ENCODE measurements at regions not wholly inside any gene's neighbourhood (a gene's known extent, or its start where the extent isn't known, plus 50 kb on each side); places are given as distances from the start of the nearest gene placed in this dataset.
"Not testable (repeated sequence)": the region's sequence is repeated elsewhere in the genome, so short reads cannot be mapped to it uniquely, and the experiment has no call there.

GRCh38 chr16:25566183-25566582 is 125.6 kb upstream of the HS3ST4 start:
- Histone ChIP-seq H2AFZ (ENCODE audit: low read depth, low read length) (no peak overlapping the region), H3K14ac (ENCODE audit: low read length in 2 of 2) (no peak overlapping the region), H2BK120ac (ENCODE audit: low read depth, low read length) (no peak overlapping the region), H3K9ac (ENCODE audit: low read length) (no peak overlapping the region), H2BK5ac (ENCODE audit: low read depth, low read length, poor library complexity, severe bottlenecking) (no peak overlapping the region), H2AK5ac (ENCODE audit: low read length, severe bottlenecking) (no peak overlapping the region), H3K4me2 (ENCODE audit: low read length, poor library complexity, severe bottlenecking) (no peak overlapping the region), H3K79me1 (replicated peaks; ENCODE audit: low read length, poor library complexity, severe bottlenecking) (no peaks in the 10 kb centered on the region), H3K4ac (ENCODE audit: low read depth in 1 of 2, low read length in 2 of 2) (no peak overlapping the region), H3K27me3 (ENCODE audit: control insufficient read depth in 1 of 2, insufficient read depth in 1 of 2, low read length in 2 of 2) (no peaks in the 10 kb centered on the region), H2BK15ac (ENCODE audit: low read depth, poor library complexity, severe bottlenecking) (no peak overlapping the region), H2BK12ac (ENCODE audit: low read length in 2 of 2) (no peak overlapping the region), H3K4me1 (ENCODE audit: control insufficient read depth, insufficient read depth, low read depth, low read length) (no peaks in the 10 kb centered on the region), H3K18ac (ENCODE audit: low read depth in 1 of 2, low read length in 2 of 2) (no peak overlapping the region), H3K27ac (ENCODE audit: low read length, poor library complexity, severe bottlenecking) (no peak overlapping the region), H3K9me3 (ENCODE audit: control insufficient read depth, low read length) (no peaks in the 10 kb centered on the region), H3K4me3 (ENCODE audit: insufficient read depth in 1 of 2, low read depth in 1 of 2, low read length in 2 of 2) (no peak overlapping the region), H3K23ac (ENCODE audit: low read length in 2 of 2) (no peak overlapping the region), H4K8ac (ENCODE audit: low read length) (no peak overlapping the region), H3K36me3 (ENCODE audit: control insufficient read depth in 1 of 2, insufficient read depth in 2 of 2, low read depth in 1 of 2, low read length in 2 of 2) (no peaks in the 10 kb centered on the region), H4K91ac (ENCODE audit: low read length) (no peak overlapping the region)
- 62% methylated on average over 3 of the region's 3 CpGs for WGBS
- DNase-seq, result no peak

DNA sequence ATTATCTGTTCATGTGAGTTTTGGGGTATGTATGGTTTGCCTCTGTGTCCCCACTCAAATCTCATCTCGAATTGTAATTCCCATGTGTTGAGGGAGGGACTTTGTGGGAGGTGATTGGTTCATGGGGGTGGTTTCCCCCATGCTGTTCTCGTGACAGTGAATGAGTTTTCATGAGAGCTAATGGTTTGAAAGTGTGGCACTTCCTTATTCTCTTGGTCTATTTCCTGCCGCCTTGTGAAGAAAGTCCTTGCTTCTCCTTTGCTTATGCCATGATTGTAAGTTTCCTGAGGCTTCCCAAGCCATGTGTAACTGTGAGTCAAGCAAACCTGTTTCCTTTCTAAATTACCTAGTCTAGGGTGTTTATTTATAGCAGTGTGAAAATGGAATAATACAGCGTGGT is 128.1 kb upstream of the HS3ST4 start:
- Histone ChIP-seq H3K4me2 (ENCODE audit: low read length, poor library complexity, severe bottlenecking) (no peak overlapping the region), H2BK120ac (ENCODE audit: low read depth, low read length) (no peak overlapping the region)
- WGBS, result 63% methylated on average over 4 of the region's 4 CpGs

GRCh38 chr16:25561723-25562122 is 130.0 kb upstream of the HS3ST4 start:
- not testable (repeated sequence) for H3K27me3 ChIP-seq (ENCODE audit: control insufficient read depth in 1 of 2, insufficient read depth in 1 of 2, low read length in 2 of 2); H2BK120ac ChIP-seq (ENCODE audit: low read depth, low read length); H3K79me1 ChIP-seq (replicated peaks; ENCODE audit: low read length, poor library complexity, severe bottlenecking); H3K27ac ChIP-seq (ENCODE audit: low read length, poor library complexity, severe bottlenecking); H3K4me3 ChIP-seq (ENCODE audit: insufficient read depth in 1 of 2, low read depth in 1 of 2, low read length in 2 of 2); H2BK5ac ChIP-seq (ENCODE audit: low read depth, low read length, poor library complexity, severe bottlenecking); H3K9ac ChIP-seq (ENCODE audit: low read length); H3K9me3 ChIP-seq (ENCODE audit: control insufficient read depth, low read length); H3K4ac ChIP-seq (ENCODE audit: low read depth in 1 of 2, low read length in 2 of 2); H2BK15ac ChIP-seq (ENCODE audit: low read depth, poor library complexity, severe bottlenecking); DNase-seq; H2AK5ac ChIP-seq (ENCODE audit: low read length, severe bottlenecking); H4K91ac ChIP-seq (ENCODE audit: low read length); H3K36me3 ChIP-seq (ENCODE audit: control insufficient read depth in 1 of 2, insufficient read depth in 2 of 2, low read depth in 1 of 2, low read length in 2 of 2); H3K23ac ChIP-seq (ENCODE audit: low read length in 2 of 2); H3K14ac ChIP-seq (ENCODE audit: low read length in 2 of 2); H4K8ac ChIP-seq (ENCODE audit: low read length); H3K18ac ChIP-seq (ENCODE audit: low read depth in 1 of 2, low read length in 2 of 2); H2AFZ ChIP-seq (ENCODE audit: low read depth, low read length); H3K4me2 ChIP-seq (ENCODE audit: low read length, poor library complexity, severe bottlenecking); H2BK12ac ChIP-seq (ENCODE audit: low read length in 2 of 2); H3K4me1 ChIP-seq (ENCODE audit: control insufficient read depth, insufficient read depth, low read depth, low read length)
- WGBS, result 90% methylated on average over 2 of the region's 3 CpGs

More for the DNA sequence above, 128.1 kb upstream of the HS3ST4 start:
- no peaks in the 10 kb centered on the region for H3K27me3 ChIP-seq (ENCODE audit: control insufficient read depth in 1 of 2, insufficient read depth in 1 of 2, low read length in 2 of 2)
- H3K4me3 ChIP-seq (ENCODE audit: insufficient read depth in 1 of 2, low read depth in 1 of 2, low read length in 2 of 2), result no peak overlapping the region
- no peak overlapping the region for H2AK5ac ChIP-seq (ENCODE audit: low read length, severe bottlenecking)
- H3K27ac ChIP-seq (ENCODE audit: low read length, poor library complexity, severe bottlenecking), result no peak overlapping the region
- H3K14ac ChIP-seq (ENCODE audit: low read length in 2 of 2), result no peak overlapping the region
- H3K4ac ChIP-seq (ENCODE audit: low read depth in 1 of 2, low read length in 2 of 2), result no peak overlapping the region
- no peak overlapping the region for H2AFZ ChIP-seq (ENCODE audit: low read depth, low read length)
- H3K9me3 ChIP-seq (ENCODE audit: control insufficient read depth, low read length), result no peaks in the 10 kb centered on the region
- H4K91ac ChIP-seq (ENCODE audit: low read length), result no peak overlapping the region
- H2BK12ac ChIP-seq (ENCODE audit: low read length in 2 of 2), result no peak overlapping the region
- no peak overlapping the region for H3K18ac ChIP-seq (ENCODE audit: low read depth in 1 of 2, low read length in 2 of 2)
- H4K8ac ChIP-seq (ENCODE audit: low read length), result no peak overlapping the region
- DNase-seq, result no peak
- no peaks in the 10 kb centered on the region for H3K36me3 ChIP-seq (ENCODE audit: control insufficient read depth in 1 of 2, insufficient read depth in 2 of 2, low read depth in 1 of 2, low read length in 2 of 2)
- no peak overlapping the region for H3K23ac ChIP-seq (ENCODE audit: low read length in 2 of 2)
- no peaks in the 10 kb centered on the region for H3K4me1 ChIP-seq (ENCODE audit: control insufficient read depth, insufficient read depth, low read depth, low read length)
- no peak overlapping the region for H3K9ac ChIP-seq (ENCODE audit: low read length)
- no peak overlapping the region for H2BK5ac ChIP-seq (ENCODE audit: low read depth, low read length, poor library complexity, severe bottlenecking)
- H3K79me1 ChIP-seq (replicated peaks; ENCODE audit: low read length, poor library complexity, severe bottlenecking), result no peaks in the 10 kb centered on the region
- H2BK15ac ChIP-seq (ENCODE audit: low read depth, poor library complexity, severe bottlenecking), result no peak overlapping the region

DNA sequence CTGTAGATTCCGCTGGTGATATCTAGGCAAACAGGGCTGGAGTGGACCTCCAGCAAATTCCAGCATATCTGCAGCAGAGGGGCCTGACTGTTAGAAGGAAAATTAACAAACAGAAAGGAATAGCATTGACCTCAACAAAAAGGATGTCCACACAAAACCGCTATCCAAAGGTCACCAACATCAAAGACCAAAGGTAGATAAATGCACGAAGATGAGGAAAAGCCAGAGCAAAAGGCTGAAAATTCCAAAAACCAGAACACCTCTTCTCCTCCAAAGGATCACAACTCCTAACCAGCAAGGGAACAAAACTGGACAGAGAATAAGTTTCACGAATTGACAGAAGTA is 134.8 kb upstream of the HS3ST4 start:
- not testable (repeated sequence) for DNase-seq; H3K79me1 ChIP-seq (replicated peaks; ENCODE audit: low read length, poor library complexity, severe bottlenecking); H2BK15ac ChIP-seq (ENCODE audit: low read depth, poor library complexity, severe bottlenecking); H3K18ac ChIP-seq (ENCODE audit: low read depth in 1 of 2, low read length in 2 of 2); H2BK5ac ChIP-seq (ENCODE audit: low read depth, low read length, poor library complexity, severe bottlenecking); H4K91ac ChIP-seq (ENCODE audit: low read length); H3K4me2 ChIP-seq (ENCODE audit: low read length, poor library complexity, severe bottlenecking); H3K14ac ChIP-seq (ENCODE audit: low read length in 2 of 2); H2BK120ac ChIP-seq (ENCODE audit: low read depth, low read length); H3K4me1 ChIP-seq (ENCODE audit: control insufficient read depth, insufficient read depth, low read depth, low read length); H2BK12ac ChIP-seq (ENCODE audit: low read length in 2 of 2); H3K27ac ChIP-seq (ENCODE audit: low read length, poor library complexity, severe bottlenecking); H3K4ac ChIP-seq (ENCODE audit: low read depth in 1 of 2, low read length in 2 of 2); H3K36me3 ChIP-seq (ENCODE audit: control insufficient read depth in 1 of 2, insufficient read depth in 2 of 2, low read depth in 1 of 2, low read length in 2 of 2); H3K9me3 ChIP-seq (ENCODE audit: control insufficient read depth, low read length); H4K8ac ChIP-seq (ENCODE audit: low read length); H3K27me3 ChIP-seq (ENCODE audit: control insufficient read depth in 1 of 2, insufficient read depth in 1 of 2, low read length in 2 of 2); H2AFZ ChIP-seq (ENCODE audit: low read depth, low read length); H3K9ac ChIP-seq (ENCODE audit: low read length); H2AK5ac ChIP-seq (ENCODE audit: low read length, severe bottlenecking); H3K4me3 ChIP-seq (ENCODE audit: insufficient read depth in 1 of 2, low read depth in 1 of 2, low read length in 2 of 2); H3K23ac ChIP-seq (ENCODE audit: low read length in 2 of 2)
- 59% methylated on average over 4 of the region's 4 CpGs for WGBS

All from mesenchymal stem cell (in vitro differentiated cells and primary cell).